PC-3 (cell line): ENCODE measurements at regions not wholly inside any gene's neighbourhood (a gene's known extent, or its start where the extent isn't known, plus 50 kb on each side); places are given as distances from the start of the nearest gene placed in this dataset.

Source experiments
- ATAC-seq: fragments of 200-7000 bp; cut with Tn5 transposase; 2 replicates; pipeline ENCODE4 v1.9.1; 2020; ENCODE audit warnings: mild to moderate bottlenecking, moderate library complexity
- BruUV-seq: library from RNA; stranded (reverse); fragments of 400-500 nt; replicated peaks from 2 replicates; lab custom pipeline; 2021; lab: Mats Ljungman, UMichigan
- CTCF ChIA-PET: fragments of 300-600 bp; sonication (Branson Sonifier 250); formaldehyde crosslinking; loops from one replicate; lab custom pipeline; 2022; ENCODE audit warnings: antibody characterized with exemption; lab: Charles Lee
- POLR2A ChIA-PET: fragments of 300-600 bp; sonication (Branson Sonifier 250); formaldehyde crosslinking; loops from one replicate; lab custom pipeline; 2022; ENCODE audit warnings: antibody characterized with exemption; ENCODE audit not compliant: unreplicated experiment; lab: Charles Lee
- DNase-seq: peaks from one replicate; pipeline ENCODE4 v3.0.0-alpha.2; 2015
- H2AFZ ChIP-seq: fragments of 300-600 bp; sonication (generic); 2 replicates; pipeline ENCODE4 v1.6.0; 2016; ENCODE audit warnings: antibody characterized with exemption, low read length
- H3F3A ChIP-seq: fragments of 300-600 bp; sonication (generic); one replicate; pipeline ENCODE4 v1.6.0; 2017; ENCODE audit warnings: antibody characterized with exemption, low read length, control low read depth, mild to moderate bottlenecking; ENCODE audit not compliant: unreplicated experiment
- H3K27ac ChIP-seq: fragments of 300-600 bp; sonication (generic); 2 replicates; pipeline ENCODE4 v1.5.1; 2016; ENCODE audit warnings: mild to moderate bottlenecking, low read length
- H3K27me3 ChIP-seq: fragments of 300-600 bp; sonication (generic); 2 replicates; pipeline ENCODE4 v1.6.1; 2016; ENCODE audit warnings: low read length, mixed read lengths
- H3K36me3 ChIP-seq: fragments of 300-600 bp; sonication (generic); 2 replicates; pipeline ENCODE4 v1.6.1; 2016; ENCODE audit warnings: low read depth, mixed run types, low read length, mixed read lengths
- H3K4me1 ChIP-seq: fragments of 300-600 bp; sonication (generic); 2 replicates; pipeline ENCODE4 v1.5.1; 2016; ENCODE audit warnings: low read length; ENCODE audit not compliant: insufficient read depth
- H3K4me2 ChIP-seq: fragments of 300-600 bp; sonication (generic); 2 replicates; pipeline ENCODE4 v1.6.0; 2016; ENCODE audit warnings: low read length
- H3K4me3 ChIP-seq: fragments of 300-600 bp; sonication (generic); 2 replicates; pipeline ENCODE4 v1.5.1; 2016; ENCODE audit warnings: mild to moderate bottlenecking, low read length, mixed read lengths
- H3K79me2 ChIP-seq: fragments of 300-600 bp; sonication (generic); 2 replicates; pipeline ENCODE4 v1.6.1; 2017; ENCODE audit warnings: low read length, mixed read lengths
- H3K9ac ChIP-seq: fragments of 300-600 bp; sonication (generic); 2 replicates; pipeline ENCODE4 v1.6.0; 2016; ENCODE audit warnings: mild to moderate bottlenecking, low read length
- H3K9me2 ChIP-seq: fragments of 300-600 bp; sonication (generic); replicated peaks from 2 replicates; pipeline ENCODE4 v1.6.1; 2016; ENCODE audit warnings: mixed run types, low read length, mixed read lengths
- H3K9me3 ChIP-seq: fragments of 300-600 bp; sonication (generic); 2 replicates; pipeline ENCODE4 v1.6.1; 2016; ENCODE audit warnings: low read length, mixed read lengths
- H4K20me1 ChIP-seq: fragments of 300-600 bp; sonication (generic); 2 replicates; pipeline ENCODE4 v1.6.1; 2016; ENCODE audit warnings: low read length, mixed read lengths
- CTCF ChIP-seq: fragments of 300-600 bp; sonication (generic); conservative IDR thresholded peaks from 2 replicates; pipeline ENCODE4 v1.5.1; 2017; ENCODE audit warnings: antibody characterized with exemption, low read depth, mild to moderate bottlenecking, low read length
- EZH2 ChIP-seq: fragments of 300-600 bp; sonication (generic); IDR thresholded peaks from one replicate; pipeline ENCODE4 v1.6.1; 2017; ENCODE audit warnings: antibody characterized with exemption, mild to moderate bottlenecking, low read length; ENCODE audit not compliant: unreplicated experiment
- EZH2phosphoT487 ChIP-seq: fragments of 300-600 bp; sonication (generic); IDR thresholded peaks from 2 replicates; pipeline ENCODE4 v1.6.1; 2018; ENCODE audit warnings: mild to moderate bottlenecking, antibody characterized with exemption, low read length, borderline replicate concordance
- intact Hi-C: fragments of 100-400 bp; cut with micrococcal nuclease; formaldehyde crosslinking; loops from 2 replicates; pipeline ENCODE4 v1.9.0; 2023

DNA sequence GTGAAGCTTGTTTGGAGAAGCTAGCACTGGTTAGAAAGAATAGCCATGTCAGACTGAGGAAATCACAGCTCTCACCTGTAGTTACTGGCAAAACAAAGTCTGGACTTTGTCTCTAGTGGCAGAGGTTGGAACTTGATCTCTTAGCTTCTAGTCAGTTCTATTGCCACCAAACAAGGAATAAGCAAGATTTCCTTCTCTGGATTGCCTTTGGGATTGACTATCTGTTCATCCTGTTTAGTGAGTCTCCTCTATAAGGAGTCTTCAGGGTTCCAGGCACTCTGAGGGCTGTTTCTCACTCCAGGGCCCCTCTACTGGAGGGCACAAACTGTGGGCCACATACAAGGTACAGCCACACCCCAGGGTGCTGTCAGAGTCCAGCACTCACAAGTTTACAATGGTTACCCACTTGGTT, 426.6 kb upstream of the THBS1 start:
- no peaks in the 10 kb centered on the region for H4K20me1 ChIP-seq
- peak; percentile 43; the same call in 1 of the 2 replicates for TF ChIP-seq CTCF
- no peak for TF ChIP-seq EZH2
- no peak overlapping the region for H3K9ac ChIP-seq
- peak overlapping the region; percentile 71 for H3K4me2 ChIP-seq
- peaks cover 29% of the 10 kb centered on the region for H3K4me1 ChIP-seq
- H3F3A ChIP-seq = no peaks in the 10 kb centered on the region
- ChIA-PET POLR2A (interaction anchor here (0.7 kb wide), 2 partner anchors 14 to 21 kb away, joined by 3 to 4 read pairs; no protein-coding TSS in a partner anchor), CTCF (interaction anchor here (0.9 to 1.5 kb wide), 4 partner anchors 18 to 150 kb away, joined by 3 to 13 read pairs (median 3); no protein-coding TSS in a partner anchor)
- DNase-seq (peak; percentile 45), ATAC-seq (peak; percentile 39)
- no peaks in the 10 kb centered on the region for H3K9me3 ChIP-seq
- no peaks in the 10 kb centered on the region for H3K36me3 ChIP-seq
- no peaks in the 10 kb centered on the region for H3K27me3 ChIP-seq
- BruUV-seq = no TSS peak
- no peaks in the 10 kb centered on the region for H3K79me2 ChIP-seq
- H2AFZ ChIP-seq = no peak overlapping the region
- intact Hi-C loops = no loop called here
- H3K4me3 ChIP-seq = peak overlapping the region; percentile 38; the same call in 1 of the 2 replicates
- H3K27ac ChIP-seq = peak overlapping the region; percentile 54
- H3K9me2 ChIP-seq = no peaks in the 10 kb centered on the region

GRCh38 chr15:39154776-39155175, 426.1 kb upstream of the THBS1 start:
- H3F3A ChIP-seq = no peaks in the 10 kb centered on the region
- no peak overlapping the region for H3K9ac ChIP-seq
- ATAC-seq (no peak), DNase-seq (no peak)
- peak overlapping the region; percentile 54; the same call in 1 of the 2 replicates for H3K27ac ChIP-seq
- H4K20me1 ChIP-seq = no peaks in the 10 kb centered on the region
- intact Hi-C loops = no loop called here
- H3K9me3 ChIP-seq = no peaks in the 10 kb centered on the region
- peak overlapping the region; percentile 71 for H3K4me2 ChIP-seq
- no peaks in the 10 kb centered on the region for H3K36me3 ChIP-seq
- peaks cover 29% of the 10 kb centered on the region for H3K4me1 ChIP-seq
- no peak for TF ChIP-seq EZH2
- no peak for TF ChIP-seq EZH2phosphoT487
- TF ChIP-seq CTCF = no peak
- H3K4me3 ChIP-seq = no peak overlapping the region
- BruUV-seq = no TSS peak
- H3K79me2 ChIP-seq = no peaks in the 10 kb centered on the region
- ChIA-PET POLR2A (interaction anchor here (0.7 kb wide), 1 partner anchor 13 kb away, joined by 3 read pairs; no protein-coding TSS in a partner anchor), CTCF (interaction anchor here (1.0 to 1.5 kb wide), 2 partner anchors 23 to 150 kb away, joined by 3 read pairs; no protein-coding TSS in a partner anchor)
- H2AFZ ChIP-seq = no peak overlapping the region
- no peaks in the 10 kb centered on the region for H3K27me3 ChIP-seq
- H3K9me2 ChIP-seq = no peaks in the 10 kb centered on the region

GRCh38 chr15:39156166-39156565, 424.7 kb upstream of the THBS1 start:
- no peaks in the 10 kb centered on the region for H3K9me2 ChIP-seq

More at GRCh38 chr15:39156166-39156565, 424.7 kb upstream of the THBS1 start:
- no peaks in the 10 kb centered on the region for H3F3A ChIP-seq
- H3K4me1 ChIP-seq = peaks cover 29% of the 10 kb centered on the region
- BruUV-seq = no TSS peak
- H4K20me1 ChIP-seq = no peaks in the 10 kb centered on the region
- ChIA-PET POLR2A (no interaction called here), CTCF (no interaction called here)
- H2AFZ ChIP-seq = no peak overlapping the region
- H3K79me2 ChIP-seq = no peaks in the 10 kb centered on the region
- ATAC-seq = no peak
- H3K9me3 ChIP-seq = no peaks in the 10 kb centered on the region
- no peaks in the 10 kb centered on the region for H3K36me3 ChIP-seq
- no peak overlapping the region for H3K9ac ChIP-seq
- no peak overlapping the region for H3K4me2 ChIP-seq
- TF ChIP-seq CTCF (no peak), EZH2phosphoT487 (no peak), EZH2 (no peak)
- H3K27me3 ChIP-seq = no peaks in the 10 kb centered on the region
- intact Hi-C loops = no loop called here
- no peak overlapping the region for H3K27ac ChIP-seq
- DNase-seq = no peak
- H3K4me3 ChIP-seq = no peak overlapping the region
